GM12878 (cell line): ENCODE measurements at regions not wholly inside any gene's neighbourhood (a gene's known extent, or its start where the extent isn't known, plus 50 kb on each side); places are given as distances from the start of the nearest gene placed in this dataset.

Source experiments
- ATAC-seq: fragments of 200-7000 bp; cut with Tn5 transposase; 3 replicates; pipeline ENCODE4 v1.9.1; 2020; ENCODE audit warnings: mild to moderate bottlenecking, moderate library complexity
- BruUV-seq: library from RNA; stranded (reverse); fragments of 400-500 nt; replicated peaks from 2 replicates; lab custom pipeline; 2021; lab: Mats Ljungman, UMichigan
- CTCF ChIA-PET: fragments of 300-600 bp; sonication (Branson Sonifier 250); formaldehyde crosslinking; extraction: SDS; loops from one replicate; lab custom pipeline; 2021; ENCODE audit warnings: inconsistent platforms; lab: Yijun Ruan, JAX
- POLR2A ChIA-PET: fragments of 350-600 bp; formaldehyde crosslinking; extraction: SDS; loops from one replicate; lab custom pipeline; 2021; ENCODE audit warnings: inconsistent platforms; lab: Charles Lee
- RAD21 ChIA-PET: fragments of 300-600 bp; sonication (Branson Sonifier 250); formaldehyde crosslinking; loops from one replicate; lab custom pipeline; 2023; ENCODE audit warnings: antibody characterized with exemption; ENCODE audit not compliant: unreplicated experiment; lab: Charles Lee
- SMC1A ChIA-PET: fragments of 300-600 bp; sonication (Branson Sonifier 250); formaldehyde crosslinking; loops from one replicate; lab custom pipeline; 2023; ENCODE audit not compliant: unreplicated experiment, uncharacterized antibody; lab: Charles Lee
- DNase-seq: peaks from one replicate; pipeline ENCODE4 v3.0.0-alpha.2; 2011; ENCODE audit warnings: low read depth, low spot score
- FAIRE-seq: peaks from 3 replicates; lab custom pipeline; 2011; peaks lifted over from hg19 to GRCh38; lab: Jason Lieb, UNC
- H2AFZ ChIP-seq: 2 replicates; pipeline ENCODE4 v1.6.0; 2011; ENCODE audit warnings: low read depth, low read length, control low read depth; ENCODE audit not compliant: control insufficient read depth
- H3K27ac ChIP-seq: 2 replicates; pipeline ENCODE4 v1.5.1; 2011; ENCODE audit warnings: control low read depth; ENCODE audit not compliant: control insufficient read depth, insufficient read depth
- H3K27me3 ChIP-seq, 2 experiments: replicated peaks in 1 of 2; 2 replicates each; pipeline versions ENCODE4 v1.6.0 to v1.6.1; 2011; ENCODE audit warnings: low read length in 1 of 2; ENCODE audit not compliant: control insufficient read depth in 2 of 2, insufficient read depth in 2 of 2
- H3K36me3 ChIP-seq, 2 experiments: 2 replicates each; pipeline ENCODE4 v1.5.1; 2011; ENCODE audit warnings: low read length in 1 of 2; ENCODE audit not compliant: control insufficient read depth in 2 of 2, insufficient read depth in 2 of 2
- H3K4me1 ChIP-seq: 2 replicates; pipeline ENCODE4 v1.6.1; 2011; ENCODE audit warnings: mild to moderate bottlenecking, low read length, moderate library complexity, mixed read lengths; ENCODE audit not compliant: control insufficient read depth, insufficient read depth
- H3K4me2 ChIP-seq: 2 replicates; pipeline ENCODE4 v1.6.0; 2011; ENCODE audit warnings: control low read depth; ENCODE audit not compliant: control insufficient read depth, insufficient read depth
- H3K4me3 ChIP-seq: fragments of 200-600 bp; sonication (generic); 2 replicates; pipeline ENCODE4 v1.5.1; 2016
- H3K79me2 ChIP-seq: 2 replicates; pipeline ENCODE4 v1.6.0; 2011; ENCODE audit warnings: low read length; ENCODE audit not compliant: control insufficient read depth, insufficient read depth
- H3K9ac ChIP-seq: 2 replicates; pipeline ENCODE4 v1.8.0; 2011; ENCODE audit warnings: low read length, control low read depth, mixed read lengths; ENCODE audit not compliant: control insufficient read depth, insufficient read depth
- H3K9me3 ChIP-seq: replicated peaks from 3 replicates; pipeline ENCODE4 v1.5.1; 2011; ENCODE audit warnings: mild to moderate bottlenecking, low read length; ENCODE audit not compliant: control insufficient read depth, insufficient read depth
- H4K20me1 ChIP-seq: 2 replicates; pipeline ENCODE4 v1.6.0; 2011; ENCODE audit not compliant: control insufficient read depth, insufficient read depth
- ATF7 ChIP-seq: fragments of 450-650 bp; IDR thresholded peaks from 2 replicates; pipeline ENCODE4 v1.6.1; 2016; ENCODE audit warnings: low read depth, mild to moderate bottlenecking
- BACH1 ChIP-seq: fragments of 450-650 bp; IDR thresholded peaks from 2 replicates; pipeline ENCODE4 v1.6.1; 2017; ENCODE audit warnings: mild to moderate bottlenecking, borderline replicate concordance
- CBFB ChIP-seq: IDR thresholded peaks from 2 replicates; pipeline ENCODE4 v1.6.1; 2016; ENCODE audit warnings: antibody characterized with exemption, low read depth
- CBX3 ChIP-seq: fragments of 200-600 bp; sonication (generic); IDR thresholded peaks from 2 replicates; pipeline ENCODE4 v1.6.1; 2016; ENCODE audit warnings: low read depth, borderline replicate concordance
- EED ChIP-seq: sonication (generic); IDR thresholded peaks from 2 replicates; pipeline ENCODE4 v1.6.1; 2016; ENCODE audit warnings: antibody characterized with exemption, low read depth
- ESRRA ChIP-seq: IDR thresholded peaks from 2 replicates; pipeline ENCODE4 v1.6.1; 2012; ENCODE audit warnings: mild to moderate bottlenecking, low read length, improper control_type of control experiment
- FOS ChIP-seq: IDR thresholded peaks from 3 replicates; pipeline ENCODE4 v1.6.1; 2011; ENCODE audit warnings: borderline replicate concordance; ENCODE audit not compliant: insufficient read length; ENCODE audit errors: extremely low read depth
- JUNB ChIP-seq: IDR thresholded peaks from 2 replicates; pipeline ENCODE4 v1.6.1; 2016; ENCODE audit warnings: antibody characterized with exemption, mild to moderate bottlenecking
- MAX ChIP-seq: IDR thresholded peaks from 2 replicates; pipeline ENCODE4 v1.6.1; 2012; ENCODE audit warnings: low read depth, low read length, improper control_type of control experiment
- RB1 ChIP-seq: fragments of 450-650 bp; formaldehyde crosslinking; IDR thresholded peaks from 2 replicates; pipeline ENCODE4 v1.6.1; 2017; ENCODE audit warnings: mild to moderate bottlenecking, borderline replicate concordance
- SIN3A ChIP-seq: IDR thresholded peaks from 2 replicates; pipeline ENCODE4 v1.6.1; 2012; ENCODE audit warnings: low read depth, low read length, improper control_type of control experiment
- SREBF1 ChIP-seq: IDR thresholded peaks from 2 replicates; pipeline ENCODE4 v1.6.1; 2012; ENCODE audit warnings: mild to moderate bottlenecking, low read length
- TCF12 ChIP-seq: IDR thresholded peaks from 2 replicates; pipeline ENCODE4 v1.6.1; 2011; ENCODE audit warnings: low read depth, mild to moderate bottlenecking, low read length
- ZBED1 ChIP-seq: IDR thresholded peaks from 2 replicates; pipeline ENCODE4 v1.6.1; 2016; ENCODE audit warnings: borderline replicate concordance
- ZNF274 ChIP-seq: IDR thresholded peaks from one replicate; pipeline ENCODE4 v1.8.0; 2011; ENCODE audit not compliant: insufficient read length, insufficient read depth
- ZNF592 ChIP-seq: fragments of 450-650 bp; IDR thresholded peaks from 2 replicates; pipeline ENCODE4 v1.6.1; 2017; ENCODE audit warnings: mild to moderate bottlenecking, moderate library complexity
- WGBS: methylation state at CpG from one replicate; pipeline ENCODE4 v1.1.6; 2016; ENCODE audit warnings: low lambda C conversion rate; ENCODE audit not compliant: insufficient replicate concordance, insufficient coverage; ENCODE audit errors: missing lambda C conversion rate; 5-methylcytosine and 5-hydroxymethylcytosine counted together
- in situ Hi-C: fragments of 300-500 bp; cut with MboI; formaldehyde crosslinking; loops from 9 replicates; pipeline ENCODE4 v1.14.3; 2018; ENCODE audit warnings: mixed read lengths
- intact Hi-C: fragments of 100-400 bp; cut with micrococcal nuclease; formaldehyde crosslinking; loops from one replicate; pipeline ENCODE4 v1.14.2; 2022; ENCODE audit not compliant: unreplicated experiment
- TF ChIP-seq, protein P1 (sequence below): fragments of 450-650 bp; IDR thresholded peaks from 2 replicates; pipeline ENCODE4 v1.6.1; 2018; ENCODE audit warnings: borderline replicate concordance, mild to moderate bottlenecking; ENCODE audit not compliant: partially characterized antibody

DNA sequence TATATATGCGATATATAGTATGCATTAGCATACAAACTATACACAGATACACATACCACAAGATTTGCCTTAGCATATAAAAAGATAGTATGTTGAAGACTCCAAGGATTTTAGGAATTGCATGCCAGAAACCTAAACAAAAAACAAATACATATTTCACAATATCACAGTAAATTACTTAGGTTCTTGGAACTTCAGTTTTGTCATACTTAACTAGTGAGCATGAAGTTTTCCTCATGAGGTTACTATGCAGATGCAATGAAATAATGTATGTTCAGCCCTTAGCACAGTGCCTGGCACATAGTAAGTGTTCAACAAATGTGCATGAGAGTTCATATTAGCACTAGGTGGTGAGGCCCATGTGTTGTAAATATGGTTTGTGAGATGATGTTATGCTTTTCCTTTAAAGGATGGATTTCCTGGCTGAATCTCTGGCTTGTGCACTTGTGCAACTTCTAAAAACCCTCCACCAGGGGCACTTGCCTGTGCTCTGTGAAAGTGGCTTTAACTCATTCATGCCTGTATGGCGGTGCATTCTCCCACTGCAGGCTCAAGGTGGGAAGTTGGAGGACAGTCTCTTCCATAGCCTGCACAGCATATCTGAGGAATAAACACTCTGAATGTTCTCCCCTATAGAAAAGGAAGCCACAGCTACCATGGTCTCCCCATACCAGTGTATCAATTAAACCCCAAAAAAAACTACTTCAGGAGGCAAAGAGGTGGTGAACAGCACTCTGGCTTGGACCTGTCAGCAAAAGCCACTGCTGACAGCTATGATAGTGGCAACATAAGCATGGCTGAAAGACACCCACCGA is 624.1 kb upstream of the CDH4 start:
- intact Hi-C loops (no loop called here), in situ Hi-C loops (no loop called here)
- Histone ChIP-seq H2AFZ (no peak overlapping the region), H3K4me2 (no peak overlapping the region), H3K9me3 (no peaks in the 10 kb centered on the region), H3K27me3 (no peaks in the 10 kb centered on the region), H3K4me3 (no peak overlapping the region), H4K20me1 (no peaks in the 10 kb centered on the region), H3K79me2 (no peaks in the 10 kb centered on the region), H3K9ac (no peak overlapping the region), H3K27ac (no peak overlapping the region), H3K36me3 (no peaks in the 10 kb centered on the region), H3K4me1 (no peaks in the 10 kb centered on the region)
- SMC1A ChIA-PET, result no interaction called here
- CTCF ChIA-PET, result no interaction called here
- BruUV-seq, result no TSS peak
- 42% methylated on average over 3 of the region's 3 CpGs for WGBS
- FAIRE-seq (no peak), DNase-seq (no peak), ATAC-seq (no peak)
- POLR2A ChIA-PET, result no interaction called here
- TF ChIP-seq TCF12, result no peak
- no peak for TF ChIP-seq RB1
- no peak for TF ChIP-seq JUNB
- TF ChIP-seq FOS, result no peak
- no peak for TF ChIP-seq BACH1
- no peak for TF ChIP-seq MAX
- TF ChIP-seq ESRRA, result no peak
- TF ChIP-seq, protein P1, sequence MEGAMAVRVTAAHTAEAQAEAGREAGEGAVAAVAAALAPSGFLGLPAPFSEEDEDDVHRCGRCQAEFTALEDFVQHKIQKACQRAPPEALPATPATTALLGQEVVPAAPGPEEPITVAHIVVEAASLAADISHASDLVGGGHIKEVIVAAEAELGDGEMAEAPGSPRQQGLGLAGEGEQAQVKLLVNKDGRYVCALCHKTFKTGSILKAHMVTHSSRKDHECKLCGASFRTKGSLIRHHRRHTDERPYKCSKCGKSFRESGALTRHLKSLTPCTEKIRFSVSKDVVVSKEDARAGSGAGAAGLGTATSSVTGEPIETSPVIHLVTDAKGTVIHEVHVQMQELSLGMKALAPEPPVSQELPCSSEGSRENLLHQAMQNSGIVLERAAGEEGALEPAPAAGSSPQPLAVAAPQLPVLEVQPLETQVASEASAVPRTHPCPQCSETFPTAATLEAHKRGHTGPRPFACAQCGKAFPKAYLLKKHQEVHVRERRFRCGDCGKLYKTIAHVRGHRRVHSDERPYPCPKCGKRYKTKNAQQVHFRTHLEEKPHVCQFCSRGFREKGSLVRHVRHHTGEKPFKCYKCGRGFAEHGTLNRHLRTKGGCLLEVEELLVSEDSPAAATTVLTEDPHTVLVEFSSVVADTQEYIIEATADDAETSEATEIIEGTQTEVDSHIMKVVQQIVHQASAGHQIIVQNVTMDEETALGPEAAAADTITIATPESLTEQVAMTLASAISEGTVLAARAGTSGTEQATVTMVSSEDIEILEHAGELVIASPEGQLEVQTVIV, result no peak
- no peak for TF ChIP-seq ATF7
- TF ChIP-seq CBX3, result no peak
- no peak for TF ChIP-seq ZNF274
- TF ChIP-seq ZBED1, result no peak
- no peak for TF ChIP-seq CBFB
- no peak for TF ChIP-seq ZNF592
- no peak for TF ChIP-seq EED
- TF ChIP-seq SREBF1, result no peak
- no peak for TF ChIP-seq SIN3A
- RAD21 ChIA-PET, result no interaction called here
